ENCODE measurements at regions not wholly inside any gene's neighbourhood (a gene's known extent, or its start where the extent isn't known, plus 50 kb on each side); places are given as distances from the start of the nearest gene placed in this dataset.

DNA sequence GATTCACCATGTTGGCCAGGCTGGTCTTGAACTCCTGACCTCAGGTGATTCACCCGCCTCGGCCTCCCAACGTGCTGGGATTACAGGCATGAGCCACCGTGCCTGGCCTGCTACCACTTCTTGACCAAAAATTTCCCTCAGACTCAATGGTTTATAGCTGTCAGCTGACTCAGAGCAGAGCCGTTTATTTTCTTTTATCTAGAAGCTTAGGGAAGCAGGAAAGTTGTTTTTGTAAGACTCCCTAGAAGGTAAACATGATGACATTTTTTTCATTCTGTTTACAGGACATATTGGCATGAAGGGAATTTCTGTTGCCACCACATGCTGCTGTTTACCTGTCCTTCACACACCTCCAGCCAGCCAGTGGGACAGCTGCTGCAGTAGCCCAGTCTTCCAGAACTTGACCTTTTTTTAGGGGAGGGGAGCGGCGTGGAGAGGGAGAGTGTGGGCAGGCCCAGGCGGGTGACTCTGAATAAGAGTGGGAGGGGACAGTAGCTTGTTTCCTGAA lies 56.1 kb upstream of the PTPRJ start:
- H3K9me3 ChIP-seq: no peaks in the 10 kb centered on the region
- no peak overlapping the region for H3K9ac ChIP-seq
- H3K9me2 ChIP-seq: no peaks in the 10 kb centered on the region
- H3K27me3 ChIP-seq (ENCODE audit: insufficient read depth): no peaks in the 10 kb centered on the region
- 21% methylated on average over 8 of the region's 8 CpGs for WGBS (ENCODE audit: low lambda C conversion rate)
- no peak overlapping the region for H3K4me3 ChIP-seq (ENCODE audit: low read depth in 2 of 2, low read length in 1 of 2)
- no peaks in the 10 kb centered on the region for H4K20me1 ChIP-seq (ENCODE audit: insufficient read depth)
- H2AFZ ChIP-seq (ENCODE audit: low read depth): peak overlapping the region; percentile 79; the same call in 1 of the 2 replicates
- H3K36me3 ChIP-seq (replicated peaks in 1 of 2; ENCODE audit: control insufficient read depth in 1 of 2, insufficient read depth in 2 of 2, low read length in 1 of 2): no peaks in the 10 kb centered on the region
- peak overlapping the region in 1 of 2 experiments; percentile 66; a peak in 2 of 4 replicates for H3K27ac ChIP-seq (ENCODE audit: low read depth in 2 of 2, low read length in 1 of 2)
- POLR2A ChIA-PET: no interaction called here
- peaks cover 2 to 12% of the 10 kb centered on the region in 2 experiments; a peak in 3 of 4 replicates for H3K4me1 ChIP-seq (ENCODE audit: control insufficient read depth in 1 of 2, insufficient read depth in 2 of 2, low read depth in 1 of 2, low read length in 1 of 2)
- H3F3A ChIP-seq (replicated peaks; ENCODE audit: insufficient read depth): peaks cover 15% of the 10 kb centered on the region
- H3K4me2 ChIP-seq: no peak overlapping the region
- DNase-seq: no peak
- no peaks in the 10 kb centered on the region for H3K79me2 ChIP-seq (ENCODE audit: insufficient read depth)
- CTCF ChIA-PET: interaction anchor here (0.6 to 6.4 kb wide), 2 partner anchors 10 to 478 kb away, joined by 3 to 39 read pairs; no protein-coding TSS in a partner anchor
- TF ChIP-seq FOXJ3 (CRISPR knock-in tag; IDR thresholded peaks at IDR 0.05): no peak
- TF ChIP-seq, protein P1, sequence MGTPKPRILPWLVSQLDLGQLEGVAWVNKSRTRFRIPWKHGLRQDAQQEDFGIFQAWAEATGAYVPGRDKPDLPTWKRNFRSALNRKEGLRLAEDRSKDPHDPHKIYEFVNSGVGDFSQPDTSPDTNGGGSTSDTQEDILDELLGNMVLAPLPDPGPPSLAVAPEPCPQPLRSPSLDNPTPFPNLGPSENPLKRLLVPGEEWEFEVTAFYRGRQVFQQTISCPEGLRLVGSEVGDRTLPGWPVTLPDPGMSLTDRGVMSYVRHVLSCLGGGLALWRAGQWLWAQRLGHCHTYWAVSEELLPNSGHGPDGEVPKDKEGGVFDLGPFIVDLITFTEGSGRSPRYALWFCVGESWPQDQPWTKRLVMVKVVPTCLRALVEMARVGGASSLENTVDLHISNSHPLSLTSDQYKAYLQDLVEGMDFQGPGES (IDR thresholded peaks at IDR 0.05; ENCODE audit: low read depth, low read length): no peak
- TF ChIP-seq RFX5 (IDR thresholded peaks at IDR 0.05; ENCODE audit: low read length): no peak
- TF ChIP-seq, protein P2, sequence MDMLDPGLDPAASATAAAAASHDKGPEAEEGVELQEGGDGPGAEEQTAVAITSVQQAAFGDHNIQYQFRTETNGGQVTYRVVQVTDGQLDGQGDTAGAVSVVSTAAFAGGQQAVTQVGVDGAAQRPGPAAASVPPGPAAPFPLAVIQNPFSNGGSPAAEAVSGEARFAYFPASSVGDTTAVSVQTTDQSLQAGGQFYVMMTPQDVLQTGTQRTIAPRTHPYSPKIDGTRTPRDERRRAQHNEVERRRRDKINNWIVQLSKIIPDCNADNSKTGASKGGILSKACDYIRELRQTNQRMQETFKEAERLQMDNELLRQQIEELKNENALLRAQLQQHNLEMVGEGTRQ (IDR thresholded peaks at IDR 0.05; ENCODE audit: borderline replicate concordance, low read depth, low read length): no peak
- TF ChIP-seq, protein P3, sequence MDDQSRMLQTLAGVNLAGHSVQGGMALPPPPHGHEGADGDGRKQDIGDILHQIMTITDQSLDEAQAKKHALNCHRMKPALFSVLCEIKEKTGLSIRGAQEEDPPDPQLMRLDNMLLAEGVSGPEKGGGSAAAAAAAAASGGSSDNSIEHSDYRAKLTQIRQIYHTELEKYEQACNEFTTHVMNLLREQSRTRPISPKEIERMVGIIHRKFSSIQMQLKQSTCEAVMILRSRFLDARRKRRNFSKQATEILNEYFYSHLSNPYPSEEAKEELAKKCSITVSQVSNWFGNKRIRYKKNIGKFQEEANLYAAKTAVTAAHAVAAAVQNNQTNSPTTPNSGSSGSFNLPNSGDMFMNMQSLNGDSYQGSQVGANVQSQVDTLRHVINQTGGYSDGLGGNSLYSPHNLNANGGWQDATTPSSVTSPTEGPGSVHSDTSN (IDR thresholded peaks at IDR 0.05): peak; percentile 78
- no peak for TF ChIP-seq CHD2 (IDR thresholded peaks at IDR 0.05; ENCODE audit: low read length, partially characterized antibody)
- TF ChIP-seq, protein P4, sequence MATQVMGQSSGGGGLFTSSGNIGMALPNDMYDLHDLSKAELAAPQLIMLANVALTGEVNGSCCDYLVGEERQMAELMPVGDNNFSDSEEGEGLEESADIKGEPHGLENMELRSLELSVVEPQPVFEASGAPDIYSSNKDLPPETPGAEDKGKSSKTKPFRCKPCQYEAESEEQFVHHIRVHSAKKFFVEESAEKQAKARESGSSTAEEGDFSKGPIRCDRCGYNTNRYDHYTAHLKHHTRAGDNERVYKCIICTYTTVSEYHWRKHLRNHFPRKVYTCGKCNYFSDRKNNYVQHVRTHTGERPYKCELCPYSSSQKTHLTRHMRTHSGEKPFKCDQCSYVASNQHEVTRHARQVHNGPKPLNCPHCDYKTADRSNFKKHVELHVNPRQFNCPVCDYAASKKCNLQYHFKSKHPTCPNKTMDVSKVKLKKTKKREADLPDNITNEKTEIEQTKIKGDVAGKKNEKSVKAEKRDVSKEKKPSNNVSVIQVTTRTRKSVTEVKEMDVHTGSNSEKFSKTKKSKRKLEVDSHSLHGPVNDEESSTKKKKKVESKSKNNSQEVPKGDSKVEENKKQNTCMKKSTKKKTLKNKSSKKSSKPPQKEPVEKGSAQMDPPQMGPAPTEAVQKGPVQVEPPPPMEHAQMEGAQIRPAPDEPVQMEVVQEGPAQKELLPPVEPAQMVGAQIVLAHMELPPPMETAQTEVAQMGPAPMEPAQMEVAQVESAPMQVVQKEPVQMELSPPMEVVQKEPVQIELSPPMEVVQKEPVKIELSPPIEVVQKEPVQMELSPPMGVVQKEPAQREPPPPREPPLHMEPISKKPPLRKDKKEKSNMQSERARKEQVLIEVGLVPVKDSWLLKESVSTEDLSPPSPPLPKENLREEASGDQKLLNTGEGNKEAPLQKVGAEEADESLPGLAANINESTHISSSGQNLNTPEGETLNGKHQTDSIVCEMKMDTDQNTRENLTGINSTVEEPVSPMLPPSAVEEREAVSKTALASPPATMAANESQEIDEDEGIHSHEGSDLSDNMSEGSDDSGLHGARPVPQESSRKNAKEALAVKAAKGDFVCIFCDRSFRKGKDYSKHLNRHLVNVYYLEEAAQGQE (IDR thresholded peaks at IDR 0.05; ENCODE audit: low read depth, low read length): no peak
- peak; percentile 64; the same call in 1 of the 2 replicates for TF ChIP-seq FOSL2 (IDR thresholded peaks at IDR 0.05; ENCODE audit: borderline replicate concordance, low read depth)
- no peak for TF ChIP-seq MEF2A (IDR thresholded peaks at IDR 0.05; ENCODE audit: borderline replicate concordance, low read depth)
- TF ChIP-seq, protein P5, sequence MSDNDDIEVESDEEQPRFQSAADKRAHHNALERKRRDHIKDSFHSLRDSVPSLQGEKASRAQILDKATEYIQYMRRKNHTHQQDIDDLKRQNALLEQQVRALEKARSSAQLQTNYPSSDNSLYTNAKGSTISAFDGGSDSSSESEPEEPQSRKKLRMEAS (IDR thresholded peaks at IDR 0.05; ENCODE audit: low read depth): peak; percentile 65; the same call in 1 of the 2 replicates
- 0 out of 2 replicates have a peak, but pooled peaks have one; percentile 35 for TF ChIP-seq TEAD4 (IDR thresholded peaks at IDR 0.05; ENCODE audit: borderline replicate concordance, insufficient read depth)
- TF ChIP-seq TAF1 (IDR thresholded peaks at IDR 0.05; ENCODE audit: borderline replicate concordance, low read depth, low read length): no peak
- TF ChIP-seq, protein P6, sequence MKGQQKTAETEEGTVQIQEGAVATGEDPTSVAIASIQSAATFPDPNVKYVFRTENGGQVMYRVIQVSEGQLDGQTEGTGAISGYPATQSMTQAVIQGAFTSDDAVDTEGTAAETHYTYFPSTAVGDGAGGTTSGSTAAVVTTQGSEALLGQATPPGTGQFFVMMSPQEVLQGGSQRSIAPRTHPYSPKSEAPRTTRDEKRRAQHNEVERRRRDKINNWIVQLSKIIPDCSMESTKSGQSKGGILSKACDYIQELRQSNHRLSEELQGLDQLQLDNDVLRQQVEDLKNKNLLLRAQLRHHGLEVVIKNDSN (IDR thresholded peaks at IDR 0.05; ENCODE audit: borderline replicate concordance, low read depth): no peak
- TF ChIP-seq TCF12 (IDR thresholded peaks at IDR 0.05): peak; percentile 66
- TF ChIP-seq EP300 (IDR thresholded peaks at IDR 0.05; ENCODE audit: borderline replicate concordance in 1 of 2, low read depth in 1 of 2, low read length in 1 of 2): peak in 1 of 2 experiments; percentile 46; a peak in 1 of 4 replicates
- peak; percentile 39; the same call in 1 of the 2 replicates for TF ChIP-seq FOXM1 (IDR thresholded peaks at IDR 0.05; ENCODE audit: low read depth)
- no peak for TF ChIP-seq NFIC (IDR thresholded peaks at IDR 0.05; ENCODE audit: borderline replicate concordance)
- TF ChIP-seq JUND (IDR thresholded peaks at IDR 0.05): peak; percentile 55
- TF ChIP-seq, protein P7, sequence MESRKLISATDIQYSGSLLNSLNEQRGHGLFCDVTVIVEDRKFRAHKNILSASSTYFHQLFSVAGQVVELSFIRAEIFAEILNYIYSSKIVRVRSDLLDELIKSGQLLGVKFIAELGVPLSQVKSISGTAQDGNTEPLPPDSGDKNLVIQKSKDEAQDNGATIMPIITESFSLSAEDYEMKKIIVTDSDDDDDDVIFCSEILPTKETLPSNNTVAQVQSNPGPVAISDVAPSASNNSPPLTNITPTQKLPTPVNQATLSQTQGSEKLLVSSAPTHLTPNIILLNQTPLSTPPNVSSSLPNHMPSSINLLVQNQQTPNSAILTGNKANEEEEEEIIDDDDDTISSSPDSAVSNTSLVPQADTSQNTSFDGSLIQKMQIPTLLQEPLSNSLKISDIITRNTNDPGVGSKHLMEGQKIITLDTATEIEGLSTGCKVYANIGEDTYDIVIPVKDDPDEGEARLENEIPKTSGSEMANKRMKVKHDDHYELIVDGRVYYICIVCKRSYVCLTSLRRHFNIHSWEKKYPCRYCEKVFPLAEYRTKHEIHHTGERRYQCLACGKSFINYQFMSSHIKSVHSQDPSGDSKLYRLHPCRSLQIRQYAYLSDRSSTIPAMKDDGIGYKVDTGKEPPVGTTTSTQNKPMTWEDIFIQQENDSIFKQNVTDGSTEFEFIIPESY (IDR thresholded peaks at IDR 0.05; ENCODE audit: borderline replicate concordance, low read depth): no peak
- no peak for TF ChIP-seq GABPA (IDR thresholded peaks at IDR 0.05; ENCODE audit: low read depth)
- TF ChIP-seq RCOR1 (IDR thresholded peaks at IDR 0.05; ENCODE audit: low read length): no peak
- TF ChIP-seq SIN3A (IDR thresholded peaks at IDR 0.05; ENCODE audit: borderline replicate concordance, low read depth, low read length): no peak
- no peak for TF ChIP-seq GATA2 (CRISPR knock-in tag; IDR thresholded peaks at IDR 0.05)
- no peak for TF ChIP-seq YY1 (IDR thresholded peaks at IDR 0.05; ENCODE audit: low read depth)
